ENCODE measurements at regions not wholly inside any gene's neighbourhood (a gene's known extent, or its start where the extent isn't known, plus 50 kb on each side); places are given as distances from the start of the nearest gene placed in this dataset.
"Not testable (repeated sequence)": the region's sequence is repeated elsewhere in the genome, so short reads cannot be mapped to it uniquely, and the experiment has no call there.

- DNase-seq = no peak
Measured at GRCh38 chr7:64469673-64470072, 93.2 kb downstream of the ZNF680 start.

- DNase-seq = no peak
Measured at GRCh38 chr7:64465551-64465950, 97.3 kb downstream of the ZNF680 start.

- DNase-seq = peak; percentile 11
Measured at GRCh38 chr7:64463636-64464375, 99.1 kb downstream of the ZNF680 start.

GRCh38 chr7:64459858-64460257 lies 103.0 kb downstream of the ZNF680 start:
- DNase-seq = not testable (repeated sequence)

- DNase-seq = no peak
Measured at GRCh38 chr7:64433590-64433989, 119.8 kb downstream of the ZNF736 start.

GRCh38 chr7:64431838-64432237 lies 118.1 kb downstream of the ZNF736 start:
- DNase-seq = no peak

- no peak for DNase-seq
Measured at GRCh38 chr7:64429232-64429631, 115.5 kb downstream of the ZNF736 start.

- DNase-seq = not testable (repeated sequence)
Measured at GRCh38 chr7:64425436-64425835, 111.7 kb downstream of the ZNF736 start.

- DNase-seq = no peak
Measured at GRCh38 chr7:64407148-64407547, 93.4 kb downstream of the ZNF736 start.

Data from T-helper 9 cell (primary cell).